Central memory CD8-positive, alpha-beta T cell (primary cell): ENCODE measurements at regions not wholly inside any gene's neighbourhood (a gene's known extent, or its start where the extent isn't known, plus 50 kb on each side); places are given as distances from the start of the nearest gene placed in this dataset.

Experiments used
- ATAC-seq: fragments of 150-1000 bp; cut with Tn5 transposase; replicated peaks from 2 replicates; pipeline ENCODE4 v1.10.0; 2022; ENCODE audit warnings: mild to moderate bottlenecking, moderate FRiP score, moderate number of reproducible peaks; ENCODE audit not compliant: poor library complexity, severe bottlenecking; ENCODE audit errors: extremely low read depth
- DNase-seq, 2 donors: peaks; one replicate each; pipeline ENCODE4 v3.0.0; 2021; ENCODE audit warnings: low spot score in 2 of 2
- H3K27ac Mint-ChIP-seq: one replicate; pipeline ENCODE4 v1.8.0; 2022; ENCODE audit warnings: low read depth, mild to moderate bottlenecking, moderate library complexity, mixed read lengths
- H3K27me3 Mint-ChIP-seq: one replicate; pipeline ENCODE4 v1.8.0; 2022; ENCODE audit warnings: mixed read lengths
- H3K36me3 Mint-ChIP-seq: one replicate; pipeline ENCODE4 v1.8.0; 2022; ENCODE audit warnings: mild to moderate bottlenecking, moderate library complexity, mixed read lengths; ENCODE audit not compliant: insufficient read depth
- H3K4me1 Mint-ChIP-seq: one replicate; pipeline ENCODE4 v1.8.0; 2022; ENCODE audit warnings: mixed read lengths
- H3K4me3 Mint-ChIP-seq: one replicate; pipeline ENCODE4 v1.8.0; 2022; ENCODE audit warnings: mild to moderate bottlenecking, moderate library complexity, mixed read lengths
- H3K9me3 Mint-ChIP-seq: one replicate; pipeline ENCODE4 v1.8.0; 2022; ENCODE audit warnings: mixed read lengths

DNA sequence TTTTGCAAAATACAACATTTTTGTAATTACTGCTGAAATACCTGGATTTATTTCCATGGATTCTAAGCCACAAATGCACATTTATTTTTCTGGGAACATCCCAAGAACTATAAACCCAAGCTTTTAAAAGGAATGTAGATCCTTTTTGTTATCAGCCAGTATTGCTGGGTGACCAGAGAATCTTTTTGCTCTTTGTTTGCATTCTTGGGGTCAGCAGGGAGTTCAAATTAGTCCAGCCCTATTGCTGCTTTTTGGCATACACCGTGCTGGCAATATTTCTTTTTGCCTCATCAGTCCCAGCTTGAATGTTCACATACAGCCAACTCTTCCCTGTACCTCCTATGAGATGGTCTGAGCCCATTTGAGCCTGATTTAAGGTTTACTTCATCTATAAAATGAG, 155.2 kb upstream of the CNR1 start:
- H3K4me1 Mint-ChIP-seq = no peaks in the 10 kb centered on the region
- no peaks in the 10 kb centered on the region for H3K36me3 Mint-ChIP-seq
- H3K4me3 Mint-ChIP-seq = no peak overlapping the region
- no peak for DNase-seq
- no peak overlapping the region for H3K27ac Mint-ChIP-seq
- no peaks in the 10 kb centered on the region for H3K9me3 Mint-ChIP-seq
- H3K27me3 Mint-ChIP-seq = peaks cover 49% of the 10 kb centered on the region
- ATAC-seq = no peak

- Mint-ChIP-seq H3K27ac (no peak overlapping the region), H3K4me3 (no peak overlapping the region), H3K4me1 (no peaks in the 10 kb centered on the region), H3K36me3 (no peaks in the 10 kb centered on the region), H3K27me3 (peaks cover 16% of the 10 kb centered on the region), H3K9me3 (no peaks in the 10 kb centered on the region)
- no peak for DNase-seq
- ATAC-seq = no peak
Measured at GRCh38 chr6:88311561-88311960, 145.4 kb upstream of the CNR1 start.

DNA sequence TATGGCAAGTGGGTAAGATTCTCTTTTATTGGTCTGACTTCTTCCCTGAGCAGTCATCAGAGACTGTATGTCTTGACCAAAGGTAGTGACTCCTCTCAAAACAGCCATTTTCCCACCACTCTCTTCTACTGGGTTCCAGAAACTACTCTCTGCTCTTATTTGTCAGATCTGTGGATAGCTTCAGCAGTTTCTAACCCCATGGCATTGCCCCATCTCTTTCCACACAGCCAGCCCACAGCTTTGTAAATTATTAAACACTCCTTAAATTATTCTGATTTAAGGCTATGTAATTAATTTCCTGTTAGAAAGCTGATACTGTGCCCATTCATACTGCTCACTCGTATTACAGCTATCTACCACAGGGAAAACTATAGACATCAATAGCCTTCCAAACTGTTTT, 138.4 kb upstream of the CNR1 start:
- Mint-ChIP-seq H3K4me1 (no peaks in the 10 kb centered on the region), H3K36me3 (no peaks in the 10 kb centered on the region), H3K27ac (no peak overlapping the region), H3K9me3 (no peaks in the 10 kb centered on the region), H3K27me3 (peaks cover 16% of the 10 kb centered on the region), H3K4me3 (no peak overlapping the region)
- DNase-seq (no peak), ATAC-seq (no peak)

DNA sequence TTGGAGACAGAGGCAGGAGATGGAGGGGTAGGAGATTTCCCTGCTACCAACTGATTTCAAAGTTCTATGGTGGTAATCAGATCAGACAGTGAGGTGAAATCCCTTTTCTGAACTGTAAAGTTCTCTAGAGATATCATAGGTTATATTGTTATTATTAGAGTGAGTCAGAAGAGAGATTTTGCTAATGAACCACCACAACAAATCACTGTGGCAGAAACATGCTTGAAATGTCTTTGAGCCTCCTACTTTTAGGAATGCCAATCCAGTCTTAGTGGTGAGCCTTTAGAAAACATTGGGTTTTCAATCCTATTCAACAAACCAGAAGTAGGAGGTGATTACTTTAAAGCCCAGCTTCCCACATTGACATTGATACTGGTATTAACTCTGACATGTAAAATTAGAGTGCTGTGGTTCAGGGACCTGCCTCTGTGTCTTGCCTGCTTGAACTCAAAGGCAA, 136.7 kb upstream of the CNR1 start:
- H3K4me1 Mint-ChIP-seq = no peaks in the 10 kb centered on the region

DNA sequence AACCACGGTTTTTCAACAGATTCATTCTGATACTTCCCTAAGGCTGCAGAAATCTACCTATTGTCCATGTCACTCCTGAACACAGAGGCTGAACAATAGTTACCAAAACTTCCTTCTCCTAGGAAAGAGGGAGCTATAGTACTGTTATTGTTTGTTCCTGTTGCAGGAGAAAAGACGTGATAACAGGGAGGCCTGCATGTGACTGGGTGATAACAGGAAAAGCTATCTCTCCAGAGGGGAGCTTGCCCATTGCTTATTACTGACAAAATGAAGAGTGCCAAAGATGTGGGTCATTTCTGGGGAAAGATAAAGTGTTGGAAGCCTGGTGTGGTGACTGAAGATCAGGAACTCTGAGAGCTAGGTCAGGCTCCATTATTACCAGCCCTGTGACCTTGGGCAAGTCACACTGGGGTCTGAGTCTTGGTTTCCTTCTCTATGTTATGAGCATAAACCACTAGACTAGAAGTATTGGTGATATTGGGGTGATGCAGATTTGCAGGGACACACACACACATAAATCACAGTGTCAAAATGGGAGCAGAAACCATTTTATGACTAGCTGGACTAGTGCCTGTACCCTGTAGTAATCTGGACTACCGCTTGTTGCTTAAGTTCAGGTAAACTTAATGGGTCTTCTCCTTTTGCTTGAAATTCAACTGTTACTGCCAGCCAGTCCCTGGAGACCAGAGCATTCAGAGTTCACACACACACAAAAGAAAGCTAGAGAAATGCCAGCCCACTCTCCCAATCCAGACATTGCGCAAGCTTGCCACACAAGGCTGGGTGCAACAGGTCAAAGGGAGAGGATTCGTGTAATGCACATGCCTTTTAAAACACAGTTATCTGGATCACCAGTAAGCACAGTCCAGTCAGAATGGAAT, 136.0 kb upstream of the CNR1 start:
- Mint-ChIP-seq H3K27me3 (peaks cover 9% of the 10 kb centered on the region), H3K9me3 (no peaks in the 10 kb centered on the region), H3K27ac (no peak overlapping the region), H3K36me3 (no peaks in the 10 kb centered on the region), H3K4me3 (no peak overlapping the region), H3K4me1 (no peaks in the 10 kb centered on the region)
- ATAC-seq (no peak), DNase-seq (no peak)

More for the DNA sequence above, 136.7 kb upstream of the CNR1 start:
- ATAC-seq (no peak), DNase-seq (no peak)
- H3K9me3 Mint-ChIP-seq = no peaks in the 10 kb centered on the region
- H3K36me3 Mint-ChIP-seq = no peaks in the 10 kb centered on the region
- H3K4me3 Mint-ChIP-seq = no peak overlapping the region
- H3K27me3 Mint-ChIP-seq = peaks cover 15% of the 10 kb centered on the region
- H3K27ac Mint-ChIP-seq = no peak overlapping the region

DNA sequence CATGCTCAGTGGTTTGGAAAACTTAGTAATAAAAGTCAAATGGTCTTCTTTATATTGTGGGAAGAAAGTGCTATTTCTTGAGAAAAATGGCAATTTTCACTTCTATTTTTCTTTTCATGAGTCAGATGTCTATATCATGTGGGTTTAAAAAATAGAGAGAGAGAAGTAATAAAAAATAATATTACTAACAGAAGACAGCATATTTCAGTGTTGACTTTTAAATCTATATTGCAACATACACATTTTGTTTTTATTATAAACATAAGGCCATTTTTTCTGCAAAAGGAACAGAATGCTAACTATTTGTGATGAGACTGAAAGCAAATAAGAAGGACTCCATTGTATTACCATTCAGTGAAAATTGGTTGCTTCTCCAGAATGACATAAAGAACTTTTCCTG, 135.1 kb upstream of the CNR1 start:
- H3K4me3 Mint-ChIP-seq = no peak overlapping the region
- no peaks in the 10 kb centered on the region for H3K9me3 Mint-ChIP-seq
- DNase-seq = no peak
- H3K36me3 Mint-ChIP-seq = no peaks in the 10 kb centered on the region
- peaks cover 8% of the 10 kb centered on the region for H3K27me3 Mint-ChIP-seq
- no peak overlapping the region for H3K27ac Mint-ChIP-seq
- ATAC-seq = no peak
- no peaks in the 10 kb centered on the region for H3K4me1 Mint-ChIP-seq

DNA sequence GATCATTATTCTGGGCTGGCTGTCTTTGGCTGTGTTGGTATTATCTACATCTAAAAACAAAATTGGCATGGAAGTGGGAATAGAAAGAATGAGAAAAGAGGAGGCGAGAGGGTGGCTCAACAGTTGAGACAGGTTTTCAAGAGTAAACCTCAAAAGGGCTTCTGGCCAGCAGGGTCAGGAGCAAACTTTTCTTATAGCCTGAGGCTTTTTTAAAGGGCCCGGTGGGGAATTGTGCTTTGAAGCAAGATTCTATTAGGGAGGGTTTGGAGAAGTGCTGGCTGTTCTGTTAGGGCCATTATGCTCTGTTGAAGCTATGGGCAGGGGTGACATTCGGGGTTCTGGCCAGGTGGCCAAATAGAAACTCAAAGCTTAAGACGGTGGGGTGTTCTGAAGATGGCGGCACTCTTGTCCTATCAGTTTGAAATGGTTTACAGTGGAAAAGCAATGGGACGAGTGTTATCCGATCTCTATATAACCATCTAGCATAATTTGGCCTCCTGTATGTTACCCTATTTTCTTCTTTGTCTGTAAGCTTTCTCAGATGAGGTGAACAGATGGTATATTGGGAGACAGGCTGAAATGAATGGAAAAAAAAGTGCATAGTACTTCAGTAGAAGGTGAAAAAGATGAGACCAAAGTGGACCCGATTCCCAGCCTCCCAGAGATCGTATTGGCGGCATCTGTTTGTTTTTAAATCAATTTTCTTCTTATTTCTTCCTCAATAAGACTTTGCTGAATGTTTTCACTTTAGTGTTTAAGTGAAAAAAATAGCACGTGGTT, 132.1 kb upstream of the CNR1 start:
- no peak for DNase-seq
- H3K27me3 Mint-ChIP-seq = peaks cover 19% of the 10 kb centered on the region
- no peaks in the 10 kb centered on the region for H3K36me3 Mint-ChIP-seq
- no peak for ATAC-seq
- no peaks in the 10 kb centered on the region for H3K4me1 Mint-ChIP-seq
- H3K9me3 Mint-ChIP-seq = no peaks in the 10 kb centered on the region
- H3K4me3 Mint-ChIP-seq = no peak overlapping the region
- H3K27ac Mint-ChIP-seq = no peak overlapping the region

DNA sequence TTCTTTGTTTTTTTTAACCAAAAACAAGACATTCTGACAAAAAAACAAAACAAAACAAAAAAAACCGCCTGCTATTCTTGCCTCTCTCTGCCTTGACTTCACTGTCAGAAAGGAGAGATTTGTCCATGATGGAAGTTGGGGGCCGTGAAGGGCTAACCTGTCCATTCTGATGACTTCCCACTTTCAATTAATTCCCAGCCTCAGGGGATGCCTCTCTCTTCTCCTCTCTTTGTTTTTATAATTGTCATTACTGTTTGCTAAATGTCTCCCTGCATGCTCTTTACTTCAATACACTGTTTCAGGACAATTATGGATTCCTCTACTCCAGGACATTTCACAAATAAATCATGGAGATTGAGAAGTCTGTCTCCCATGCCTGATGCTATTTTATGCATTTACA, 130.5 kb upstream of the CNR1 start:
- Mint-ChIP-seq H3K27ac (no peak overlapping the region), H3K36me3 (no peaks in the 10 kb centered on the region), H3K4me1 (no peaks in the 10 kb centered on the region), H3K4me3 (no peak overlapping the region), H3K27me3 (peaks cover 19% of the 10 kb centered on the region), H3K9me3 (no peaks in the 10 kb centered on the region)
- ATAC-seq = no peak
- DNase-seq = no peak

- no peaks in the 10 kb centered on the region for H3K9me3 Mint-ChIP-seq
- H3K27me3 Mint-ChIP-seq = peaks cover 23% of the 10 kb centered on the region
- H3K4me1 Mint-ChIP-seq = no peaks in the 10 kb centered on the region
- H3K27ac Mint-ChIP-seq = no peak overlapping the region
- ATAC-seq (no peak), DNase-seq (no peak)
- no peaks in the 10 kb centered on the region for H3K36me3 Mint-ChIP-seq
- no peak overlapping the region for H3K4me3 Mint-ChIP-seq
Measured at GRCh38 chr6:88295663-88296062, 129.5 kb upstream of the CNR1 start.

- Mint-ChIP-seq H3K27ac (no peak overlapping the region), H3K4me3 (no peak overlapping the region), H3K27me3 (peaks cover 26% of the 10 kb centered on the region), H3K4me1 (no peaks in the 10 kb centered on the region), H3K9me3 (no peaks in the 10 kb centered on the region), H3K36me3 (no peaks in the 10 kb centered on the region)
- ATAC-seq (no peak), DNase-seq (no peak)
Measured at GRCh38 chr6:88294702-88295101, 128.6 kb upstream of the CNR1 start.

DNA sequence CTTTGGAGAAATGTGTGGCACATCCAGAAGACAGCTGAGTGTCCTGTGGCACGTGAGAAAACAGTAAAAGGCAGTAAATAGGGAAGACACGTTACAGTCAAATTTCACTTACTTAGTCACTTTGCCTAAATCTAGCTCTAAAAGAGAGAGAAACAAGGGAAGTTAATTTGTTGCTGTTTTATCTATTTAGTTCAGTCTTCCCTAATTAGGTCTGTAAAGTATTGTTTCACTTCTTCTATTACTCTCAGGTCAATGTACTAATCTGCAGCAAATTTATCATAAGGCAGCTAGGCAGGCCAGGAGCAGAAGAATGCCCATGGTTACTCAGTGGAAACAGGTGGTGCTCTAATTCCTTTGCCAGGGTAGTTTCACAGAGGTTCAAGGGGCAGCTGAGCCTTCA, 124.3 kb upstream of the CNR1 start:
- Mint-ChIP-seq H3K27me3 (peaks cover 29% of the 10 kb centered on the region), H3K4me3 (no peak overlapping the region), H3K9me3 (peaks cover 8% of the 10 kb centered on the region), H3K27ac (no peak overlapping the region), H3K36me3 (no peaks in the 10 kb centered on the region), H3K4me1 (no peaks in the 10 kb centered on the region)
- ATAC-seq (no peak), DNase-seq (no peak)

- Mint-ChIP-seq H3K9me3 (peaks cover 8% of the 10 kb centered on the region), H3K27me3 (peaks cover 17% of the 10 kb centered on the region), H3K36me3 (no peaks in the 10 kb centered on the region), H3K4me1 (no peaks in the 10 kb centered on the region), H3K27ac (no peak overlapping the region), H3K4me3 (no peak overlapping the region)
- DNase-seq (no peak), ATAC-seq (no peak)
Measured at GRCh38 chr6:88287696-88288095, 121.5 kb upstream of the CNR1 start.

GRCh38 chr6:88276331-88276730, 110.2 kb upstream of the CNR1 start:
- no peaks in the 10 kb centered on the region for H3K4me1 Mint-ChIP-seq
- no peak overlapping the region for H3K4me3 Mint-ChIP-seq
- no peak overlapping the region for H3K27ac Mint-ChIP-seq
- peaks cover 2% of the 10 kb centered on the region for H3K36me3 Mint-ChIP-seq
- DNase-seq (no peak), ATAC-seq (no peak)
- H3K27me3 Mint-ChIP-seq = peaks cover 3% of the 10 kb centered on the region
- peaks cover 5% of the 10 kb centered on the region for H3K9me3 Mint-ChIP-seq
